Muscle of back (tissue), 3 donors: ENCODE measurements at regions not wholly inside any gene's neighbourhood (a gene's known extent, or its start where the extent isn't known, plus 50 kb on each side); places are given as distances from the start of the nearest gene placed in this dataset.
A peak's percentile ranks its signal among the peaks of the same experiment; 100 is the strongest.

Experiments
- DNase-seq, 3 donors: peaks; one replicate each; pipeline versions ENCODE4 v3.0.0 to v3.0.0-alpha.2; 2013

- DNase-seq = no peak
Measured at GRCh38 chr2:64369706-64370105, 84.3 kb upstream of the LGALSL start.

- no peak for DNase-seq
Measured at GRCh38 chr2:64371727-64372126, 82.2 kb upstream of the LGALSL start.

GRCh38 chr2:64374686-64375085 lies 79.3 kb upstream of the LGALSL start:
- DNase-seq = peak; percentile 37 to 55 (median 38)

GRCh38 chr2:64376926-64377325 lies 77.0 kb upstream of the LGALSL start:
- DNase-seq = no peak

- no peak for DNase-seq
Measured at GRCh38 chr2:64379186-64379585, 74.8 kb upstream of the LGALSL start.

- DNase-seq = no peak
Measured at GRCh38 chr2:64380853-64381527, 73.0 kb upstream of the LGALSL start.

GRCh38 chr2:64383016-64383591 lies 70.9 kb upstream of the LGALSL start:
- DNase-seq = no peak

GRCh38 chr2:64383881-64384280 lies 70.1 kb upstream of the LGALSL start:
- DNase-seq = no peak

- DNase-seq = no peak
Measured at GRCh38 chr2:64386676-64387075, 67.3 kb upstream of the LGALSL start.

- DNase-seq = no peak
Measured at GRCh38 chr2:64390586-64390985, 63.4 kb upstream of the LGALSL start.

GRCh38 chr2:64391424-64391823 lies 62.5 kb upstream of the LGALSL start:
- DNase-seq = no peak

- DNase-seq = no peak
Measured at GRCh38 chr2:64391940-64392339, 62.0 kb upstream of the LGALSL start.

GRCh38 chr2:64392529-64392928 lies 61.4 kb upstream of the LGALSL start:
- no peak for DNase-seq

- DNase-seq = no peak
Measured at GRCh38 chr2:64393383-64394010, 60.5 kb upstream of the LGALSL start.

GRCh38 chr2:64394153-64394552 lies 59.8 kb upstream of the LGALSL start:
- no peak for DNase-seq

GRCh38 chr2:64396001-64396400 lies 58.0 kb upstream of the LGALSL start:
- DNase-seq = no peak

- DNase-seq = no peak
Measured at GRCh38 chr2:64396551-64396950, 57.4 kb upstream of the LGALSL start.

- no peak for DNase-seq
Measured at GRCh38 chr2:64398516-64399129, 55.3 kb upstream of the LGALSL start.

GRCh38 chr2:64399521-64399920 lies 54.4 kb upstream of the LGALSL start:
- DNase-seq = no peak

GRCh38 chr2:64400105-64400728 lies 53.7 kb upstream of the LGALSL start:
- no peak for DNase-seq

- DNase-seq = no peak
Measured at GRCh38 chr2:64400733-64401528, 53.0 kb upstream of the LGALSL start.

- DNase-seq = no peak
Measured at GRCh38 chr2:64401529-64401880, 52.5 kb upstream of the LGALSL start.
